Heart left ventricle (tissue), 16 donors: ENCODE measurements at regions not wholly inside any gene's neighbourhood (a gene's known extent, or its start where the extent isn't known, plus 50 kb on each side); places are given as distances from the start of the nearest gene placed in this dataset.

Experiments used
- ATAC-seq, 4 donors: fragments of 200-7000 bp; cut with Tn5 transposase; one replicate each; pipeline ENCODE4 v1.9.1; 2020 to 2022; ENCODE audit warnings: moderate library complexity in 4 of 4, mild to moderate bottlenecking in 3 of 4, moderate number of reproducible peaks in 1 of 4
- DNase-seq, 5 donors: peaks; one replicate each; pipeline ENCODE4 v3.0.0-alpha.2; 2020
- H3K27ac ChIP-seq, 12 donors: fragments of 200-600 bp; sonication (generic) in 4 of 12; one replicate each; pipeline versions ENCODE4 v1.5.0 to v1.8.0; 2016 to 2022; ENCODE audit warnings: mild to moderate bottlenecking in 2 of 12
- H3K27me3 ChIP-seq, 9 donors: fragments of 200-600 bp; sonication (generic) in 2 of 9; one replicate each; pipeline versions ENCODE4 v1.5.1 to v1.8.0; 2016 to 2022; ENCODE audit warnings: mild to moderate bottlenecking in 3 of 9
- H3K36me3 ChIP-seq, 9 donors: fragments of 200-600 bp; sonication (generic) in 2 of 9; one replicate each; pipeline versions ENCODE4 v1.5.0 to v1.8.0; 2018 to 2022; ENCODE audit warnings: mild to moderate bottlenecking in 2 of 9
- H3K4me1 ChIP-seq, 12 donors: fragments of 200-600 bp; sonication (generic) in 4 of 12; one replicate each; pipeline versions ENCODE4 v1.5.0 to v1.8.0; 2016 to 2022; ENCODE audit warnings: mild to moderate bottlenecking in 3 of 12
- H3K4me3 ChIP-seq, 12 donors: fragments of 200-600 bp; sonication (generic) in 4 of 12; one replicate each; pipeline versions ENCODE4 v1.5.0 to v1.8.0; 2017 to 2022; ENCODE audit warnings: mild to moderate bottlenecking in 9 of 12, moderate library complexity in 4 of 12
- H3K9me3 ChIP-seq, 12 donors: fragments of 200-600 bp; sonication (generic) in 4 of 12; one replicate each; pipeline versions ENCODE4 v1.5.0 to v1.8.0; 2016 to 2022; ENCODE audit warnings: mild to moderate bottlenecking in 1 of 12
- POLR2A ChIP-seq, 2 donors: fragments of 450-650 bp; IDR thresholded peaks; one replicate each; pipeline ENCODE4 v1.6.1; 2017; ENCODE audit warnings: antibody characterized with exemption in 2 of 2, mild to moderate bottlenecking in 2 of 2, moderate library complexity in 2 of 2
- WGBS, 4 donors: extraction: QIAGEN DNeasy Blood & Tissue Kit in 2 of 4; methylation state at CpG; one replicate each; pipeline versions ENCODE4 v1.1.5 to v1.1.7; 2013 to 2018; 5-methylcytosine and 5-hydroxymethylcytosine counted together
- intact Hi-C, 10 donors: fragments of 100-400 bp; cut with DNase I; formaldehyde crosslinking; loops; one replicate each; pipeline versions ENCODE4 v1.11.1 to v1.14.2; 2022
- TF ChIP-seq, protein P1 (sequence below), 12 donors: fragments of 200-600 bp; sonication (generic) in 4 of 12; IDR thresholded peaks; one replicate each; pipeline versions ENCODE4 v1.5.0 to v1.8.0; 2018 to 2022; ENCODE audit warnings: antibody characterized with exemption in 12 of 12, mild to moderate bottlenecking in 5 of 12
- donor health status: ischemic (EF 13 %, LVEDD 7.1; RV severe dilation, severe dysfunction).
- donor health status: healthy with polysubstance abuse.
- donor health status: DM: no; HTN: yes; CAD: no.
- donor health status: DM: no; HTN: no; CAD: no.
- donor health status: ischemic (EF 25% LVEDD 6.9; RV normal size, moderate dysfunction).
- donor health status: ischemic (EF 25% LVEDD 5.7; RV mildly dilated, moderate dysfunction).
- donor health status: healthy.
- donor health status: DM: yes; HTN: yes; CAD: no.
- donor health status: ischemic (EF 35%, LVEDD 5.7; RV mildly dilated, moderate dysfunction).
- donor health status: nonischemic (EF 11% LVEDD 7.7; RV severe dilation, severe dysfunction).
- donor health status: DM: yes; HTN: yes; CAD: no.
- donor health status: PGD.
- donor health status: ischemic (EF 29% LVEDD 5.4; RV normal size, mild dysfunction).
- donor health status: nonischemic (EF 23%, LVEDD 6.1; RV moderate dilation, normal function).

DNA sequence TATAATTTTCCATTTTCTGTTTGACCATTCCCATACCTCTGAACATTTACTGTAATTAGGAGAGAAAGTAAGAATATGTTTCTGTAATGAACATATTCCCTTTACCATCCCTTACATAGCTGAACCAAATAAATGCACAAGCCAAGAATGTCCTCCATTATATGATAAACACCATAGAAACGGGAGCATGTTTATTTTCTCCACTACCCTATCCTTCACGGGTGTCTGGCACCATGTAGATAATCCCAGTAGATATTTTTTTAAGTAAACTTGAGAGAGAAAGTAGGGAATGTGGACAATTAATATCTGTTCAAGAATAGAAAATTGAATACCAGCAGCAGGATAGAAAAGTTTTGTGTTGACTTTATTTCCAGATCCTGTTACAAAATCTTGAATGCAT lies 928.4 kb downstream of the EFNB2 start:
- 32 to 48% (median 35%) methylated on average over 2 of the region's 2 CpGs for WGBS, 4 donors
- intact Hi-C loops, result no loop called here
- Histone ChIP-seq H3K36me3 (no peaks in the 10 kb centered on the region), H3K9me3 (no peaks in the 10 kb centered on the region), H3K4me3 (no peak overlapping the region), H3K27ac (no peak overlapping the region), H3K27me3 (no peaks in the 10 kb centered on the region), H3K4me1 (no peaks in the 10 kb centered on the region)
- DNase-seq, result no peak
- TF ChIP-seq, protein P1, sequence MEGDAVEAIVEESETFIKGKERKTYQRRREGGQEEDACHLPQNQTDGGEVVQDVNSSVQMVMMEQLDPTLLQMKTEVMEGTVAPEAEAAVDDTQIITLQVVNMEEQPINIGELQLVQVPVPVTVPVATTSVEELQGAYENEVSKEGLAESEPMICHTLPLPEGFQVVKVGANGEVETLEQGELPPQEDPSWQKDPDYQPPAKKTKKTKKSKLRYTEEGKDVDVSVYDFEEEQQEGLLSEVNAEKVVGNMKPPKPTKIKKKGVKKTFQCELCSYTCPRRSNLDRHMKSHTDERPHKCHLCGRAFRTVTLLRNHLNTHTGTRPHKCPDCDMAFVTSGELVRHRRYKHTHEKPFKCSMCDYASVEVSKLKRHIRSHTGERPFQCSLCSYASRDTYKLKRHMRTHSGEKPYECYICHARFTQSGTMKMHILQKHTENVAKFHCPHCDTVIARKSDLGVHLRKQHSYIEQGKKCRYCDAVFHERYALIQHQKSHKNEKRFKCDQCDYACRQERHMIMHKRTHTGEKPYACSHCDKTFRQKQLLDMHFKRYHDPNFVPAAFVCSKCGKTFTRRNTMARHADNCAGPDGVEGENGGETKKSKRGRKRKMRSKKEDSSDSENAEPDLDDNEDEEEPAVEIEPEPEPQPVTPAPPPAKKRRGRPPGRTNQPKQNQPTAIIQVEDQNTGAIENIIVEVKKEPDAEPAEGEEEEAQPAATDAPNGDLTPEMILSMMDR (IDR thresholded peaks at IDR 0.05), result no peak
- no peak for TF ChIP-seq POLR2A (IDR thresholded peaks at IDR 0.05)
- ATAC-seq, result no peak

DNA sequence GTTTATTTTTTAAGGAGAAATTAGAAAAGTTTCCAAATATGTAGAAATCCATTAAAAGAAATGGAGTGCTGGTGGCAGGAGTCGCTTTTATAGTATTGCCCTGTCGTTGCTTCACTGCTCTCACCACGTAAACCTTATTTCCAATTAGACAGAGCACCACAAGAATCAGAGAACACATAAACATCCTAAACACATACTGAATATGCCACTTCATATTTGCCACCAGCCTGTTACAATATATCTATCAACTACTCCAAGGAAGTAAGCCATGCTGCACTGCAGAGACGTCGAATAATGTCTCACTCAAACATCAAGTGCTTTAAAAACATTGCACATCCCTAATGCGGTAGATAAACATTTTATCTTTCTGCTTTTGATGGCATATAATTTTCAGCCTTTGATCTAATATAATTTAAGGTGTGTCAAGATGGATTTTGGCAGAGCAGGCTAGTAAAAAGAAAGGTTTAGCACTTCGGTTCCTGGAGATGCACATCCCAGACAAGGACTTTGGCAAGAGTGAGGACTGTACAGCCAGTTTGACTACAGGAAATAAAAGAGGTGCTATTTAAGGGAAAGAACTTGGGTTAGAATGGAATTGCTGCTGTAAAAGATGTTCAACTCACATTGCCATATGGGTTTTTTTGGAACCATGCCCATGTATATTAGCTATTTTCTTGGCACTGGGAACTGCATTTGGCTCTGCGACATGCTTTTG lies 932.3 kb downstream of the EFNB2 start:
- intact Hi-C loops, result no loop called here
- Histone ChIP-seq H3K27me3 (no peaks in the 10 kb centered on the region), H3K4me3 (no peak overlapping the region), H3K4me1 (peaks cover 0 to 4% (median 0%) of the 10 kb centered on the region in 12 donors), H3K27ac (no peak overlapping the region), H3K9me3 (no peaks in the 10 kb centered on the region), H3K36me3 (no peaks in the 10 kb centered on the region)
- 65 to 75% (median 68%) methylated on average over 8 of the region's 8 CpGs for WGBS, 4 donors
- TF ChIP-seq POLR2A (IDR thresholded peaks at IDR 0.05), result no peak
- TF ChIP-seq, protein P1 (IDR thresholded peaks at IDR 0.05), result no peak
- ATAC-seq (no peak), DNase-seq (no peak)

DNA sequence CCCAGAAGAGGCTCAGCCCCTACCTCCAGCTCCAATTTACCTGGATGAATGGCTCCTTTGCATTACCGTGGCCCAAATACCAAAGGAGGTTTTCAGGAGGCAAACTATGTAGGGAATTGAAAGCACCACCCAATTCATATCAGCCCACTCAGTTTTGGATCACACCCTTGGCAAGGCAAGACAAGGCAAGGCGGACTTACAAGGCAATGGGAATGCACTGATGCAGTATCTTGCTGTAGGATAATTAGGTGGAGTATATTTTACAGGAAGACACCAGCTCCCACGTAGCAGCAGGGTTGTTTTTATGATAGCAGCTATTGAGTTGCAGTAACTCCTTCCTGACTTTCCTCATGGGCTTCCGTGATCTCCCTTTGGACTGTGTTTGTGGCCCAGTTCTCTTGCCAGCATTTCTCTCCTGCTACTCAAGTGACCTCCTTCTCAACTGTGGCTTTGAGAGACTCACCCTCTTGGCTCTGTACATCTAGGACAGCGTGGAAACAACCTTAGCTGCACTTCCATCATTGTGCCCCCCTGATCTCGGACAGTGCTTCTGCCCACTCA lies 935.9 kb downstream of the EFNB2 start:
- H3K4me3 ChIP-seq, result no peak overlapping the region
- TF ChIP-seq, protein P1 (IDR thresholded peaks at IDR 0.05), result no peak
- no peak for TF ChIP-seq POLR2A (IDR thresholded peaks at IDR 0.05)
- peak in 2 of 4 donors; percentile 65 to 73 for ATAC-seq
- 47 to 64% (median 57%) methylated on average over 6 of the region's 6 CpGs for WGBS, 4 donors
- no peak overlapping the region for H3K27ac ChIP-seq
- no peaks in the 10 kb centered on the region for H3K9me3 ChIP-seq
- H3K4me1 ChIP-seq, result peaks cover 0 to 4% (median 0%) of the 10 kb centered on the region in 12 donors
- H3K36me3 ChIP-seq, result no peaks in the 10 kb centered on the region
- peak in 1 of 5 donors; percentile 15 for DNase-seq
- no peaks in the 10 kb centered on the region for H3K27me3 ChIP-seq
- intact Hi-C loops, result no loop called here

DNA sequence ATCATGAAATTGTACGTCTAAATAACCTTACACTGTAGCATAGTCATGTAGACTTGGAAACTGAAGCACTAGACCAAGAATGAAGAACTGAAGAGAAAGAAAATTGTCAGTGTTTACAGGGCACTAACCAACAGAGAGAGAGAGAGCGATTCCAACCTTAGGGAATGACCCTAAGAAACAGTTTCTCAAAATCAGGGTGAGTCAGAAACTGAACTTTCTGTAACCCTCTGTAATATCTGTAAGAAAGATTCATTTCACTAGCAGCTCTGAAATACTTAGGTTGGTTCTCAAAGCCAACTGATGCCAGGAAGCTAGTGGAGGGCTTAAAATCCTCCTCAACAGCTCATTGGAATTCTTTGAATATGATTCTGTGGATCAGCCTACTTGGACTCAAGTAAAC lies 936.9 kb downstream of the EFNB2 start:
- no peaks in the 10 kb centered on the region for H3K36me3 ChIP-seq
- no peaks in the 10 kb centered on the region for H3K27me3 ChIP-seq
- ATAC-seq, result no peak
- DNase-seq, result no peak
- WGBS, 4 donors, result 90 to 96% (median 93%) methylated on average over 2 of the region's 2 CpGs
- intact Hi-C loops, result no loop called here
- TF ChIP-seq, protein P1 (IDR thresholded peaks at IDR 0.05), result no peak
- no peak for TF ChIP-seq POLR2A (IDR thresholded peaks at IDR 0.05)
- no peak overlapping the region for H3K27ac ChIP-seq
- peaks cover 0 to 4% (median 0%) of the 10 kb centered on the region in 12 donors for H3K4me1 ChIP-seq
- no peaks in the 10 kb centered on the region for H3K9me3 ChIP-seq
- no peak overlapping the region for H3K4me3 ChIP-seq
